Gastrocnemius medialis (tissue), 4 donors: ENCODE measurements at regions not wholly inside any gene's neighbourhood (a gene's known extent, or its start where the extent isn't known, plus 50 kb on each side); places are given as distances from the start of the nearest gene placed in this dataset.

Experiments
- ATAC-seq, 2 donors: fragments of 150-250 bp; one replicate each; pipeline ENCODE4 v1.9.1; 2016
- DNase-seq, 2 donors: peaks; one replicate each; pipeline ENCODE4 v3.0.0-alpha.2; 2019
- H3K27ac ChIP-seq, 4 donors: fragments of 200-600 bp; sonication (generic); 1 replicate in 1 of 4; 2 replicates in 3 of 4; pipeline ENCODE4 v1.5.1; 2016 to 2018; ENCODE audit warnings: mild to moderate bottlenecking in 2 of 4, moderate library complexity in 1 of 4
- H3K27me3 ChIP-seq, 3 donors: fragments of 200-600 bp; sonication (generic) in 2 of 3; 1 replicate in 1 of 3; 2 replicates in 2 of 3; pipeline versions ENCODE4 v1.5.1 to v1.6.0; 2016 to 2019; ENCODE audit warnings: mild to moderate bottlenecking in 1 of 3, moderate library complexity in 1 of 3
- H3K36me3 ChIP-seq, 2 donors: fragments of 200-600 bp; sonication (generic) in 1 of 2; one replicate each; pipeline ENCODE4 v1.5.1; 2017 to 2018
- H3K4me1 ChIP-seq, 2 donors: fragments of 200-600 bp; sonication (generic) in 1 of 2; one replicate each; pipeline ENCODE4 v1.5.1; 2016 to 2017; ENCODE audit warnings: mild to moderate bottlenecking in 2 of 2
- H3K4me3 ChIP-seq, 4 donors: fragments of 200-600 bp; sonication (generic) in 3 of 4; 1 replicate in 1 of 4; 2 replicates in 3 of 4; pipeline ENCODE4 v1.5.1; 2016 to 2019; ENCODE audit warnings: mild to moderate bottlenecking in 2 of 4
- H3K9me3 ChIP-seq, 3 donors: fragments of 200-600 bp; sonication (generic) in 2 of 3; 1 replicate in 1 of 3; 2 replicates in 2 of 3; pipeline ENCODE4 v1.5.1; 2016 to 2019
- CTCF ChIP-seq, 5 experiments: fragments of 450-650 bp in 3 of 5; fragments of 200-600 bp in 2 of 5; sonication (generic) in 2 of 5; IDR thresholded peaks in 4 of 5; conservative IDR thresholded peaks in 1 of 5; 1 replicate in 4 of 5; 2 replicates in 1 of 5; pipeline ENCODE4 v1.5.1; 2016 to 2019; ENCODE audit warnings: antibody characterized with exemption in 5 of 5, mild to moderate bottlenecking in 3 of 5, moderate library complexity in 3 of 5
- POLR2A ChIP-seq, 2 donors: fragments of 450-650 bp; IDR thresholded peaks; one replicate each; pipeline ENCODE4 v1.6.1; 2017; ENCODE audit warnings: antibody characterized with exemption in 2 of 2, mild to moderate bottlenecking in 2 of 2, moderate library complexity in 2 of 2
- in situ Hi-C, 4 donors: fragments of 200-750 bp; cut with MboI; loops; one replicate each; pipeline versions ENCODE4 v1.15.0 to v1.8.0; 2017; ENCODE audit warnings: low sequenced_read_pairs in 4 of 4
- intact Hi-C: fragments of 100-400 bp; cut with DNase I; formaldehyde crosslinking; loops from one replicate; pipeline ENCODE4 v1.15.1; 2023; ENCODE audit warnings: low total_unique reads

- H3K27me3 ChIP-seq, result no peaks in the 10 kb centered on the region
Observed at GRCh38 chr7:31190906-31191305, 138.8 kb downstream of the ADCYAP1R1 start.

GRCh38 chr7:31186202-31186601 is 134.1 kb downstream of the ADCYAP1R1 start:
- in situ Hi-C loops, result no loop called here

More at GRCh38 chr7:31190906-31191305, 138.8 kb downstream of the ADCYAP1R1 start:
- in situ Hi-C loops, result no loop called here
- Histone ChIP-seq H3K4me1 (no peaks in the 10 kb centered on the region), H3K27ac (no peak overlapping the region), H3K9me3 (no peaks in the 10 kb centered on the region), H3K36me3 (no peaks in the 10 kb centered on the region), H3K4me3 (no peak overlapping the region)
- DNase-seq, result no peak
- ATAC-seq, result no peak
- intact Hi-C loops, result no loop called here
- TF ChIP-seq CTCF (IDR thresholded peaks at IDR 0.05 in 4 of 5, conservative IDR thresholded peaks at IDR 0.05 in 1 of 5), result no peak
- TF ChIP-seq POLR2A (IDR thresholded peaks at IDR 0.05), result no peak

GRCh38 chr7:31175672-31176071 is 123.6 kb downstream of the ADCYAP1R1 start:
- H3K27me3 ChIP-seq, result peaks cover 0 to under 1% (median 0%) of the 10 kb centered on the region in 3 donors
- in situ Hi-C loops, result no loop called here
- intact Hi-C loops, result no loop called here
- no peak overlapping the region for H3K4me3 ChIP-seq
- TF ChIP-seq CTCF (IDR thresholded peaks at IDR 0.05 in 4 of 5, conservative IDR thresholded peaks at IDR 0.05 in 1 of 5) (no peak), POLR2A (IDR thresholded peaks at IDR 0.05) (no peak)
- no peak overlapping the region for H3K27ac ChIP-seq
- H3K36me3 ChIP-seq, result no peaks in the 10 kb centered on the region
- no peak for ATAC-seq
- no peaks in the 10 kb centered on the region for H3K4me1 ChIP-seq
- H3K9me3 ChIP-seq, result no peaks in the 10 kb centered on the region
- DNase-seq, result no peak

More at GRCh38 chr7:31186202-31186601, 134.1 kb downstream of the ADCYAP1R1 start:
- no peaks in the 10 kb centered on the region for H3K36me3 ChIP-seq
- DNase-seq (no peak), ATAC-seq (no peak)
- TF ChIP-seq POLR2A (IDR thresholded peaks at IDR 0.05), result no peak
- no peak for TF ChIP-seq CTCF (IDR thresholded peaks at IDR 0.05 in 4 of 5, conservative IDR thresholded peaks at IDR 0.05 in 1 of 5)
- no peaks in the 10 kb centered on the region for H3K27me3 ChIP-seq
- intact Hi-C loops, result no loop called here
- H3K4me1 ChIP-seq, result no peaks in the 10 kb centered on the region
- H3K9me3 ChIP-seq, result no peaks in the 10 kb centered on the region
- no peak overlapping the region for H3K4me3 ChIP-seq
- no peak overlapping the region for H3K27ac ChIP-seq

- in situ Hi-C loops, result no loop called here
- intact Hi-C loops, result no loop called here
- no peak for DNase-seq
- no peaks in the 10 kb centered on the region for H3K9me3 ChIP-seq
- H3K4me3 ChIP-seq, result no peak overlapping the region
- H3K36me3 ChIP-seq, result no peaks in the 10 kb centered on the region
- peaks cover 0 to 2% (median 0%) of the 10 kb centered on the region in 3 donors for H3K27me3 ChIP-seq
- no peak overlapping the region for H3K27ac ChIP-seq
- no peak for TF ChIP-seq CTCF (IDR thresholded peaks at IDR 0.05 in 4 of 5, conservative IDR thresholded peaks at IDR 0.05 in 1 of 5)
- no peak for TF ChIP-seq POLR2A (IDR thresholded peaks at IDR 0.05)
- no peak for ATAC-seq
- H3K4me1 ChIP-seq, result no peaks in the 10 kb centered on the region
Observed at GRCh38 chr7:31171984-31172383, 119.9 kb downstream of the ADCYAP1R1 start.

- no peak for ATAC-seq
- in situ Hi-C loops, result no loop called here
- peaks cover 0 to 2% (median 0%) of the 10 kb centered on the region in 3 donors for H3K27me3 ChIP-seq
- no peak for DNase-seq
- H3K36me3 ChIP-seq, result no peaks in the 10 kb centered on the region
- intact Hi-C loops, result no loop called here
- no peaks in the 10 kb centered on the region for H3K4me1 ChIP-seq
- no peak overlapping the region for H3K4me3 ChIP-seq
- H3K27ac ChIP-seq, result no peak overlapping the region
- no peaks in the 10 kb centered on the region for H3K9me3 ChIP-seq
- TF ChIP-seq CTCF (IDR thresholded peaks at IDR 0.05 in 4 of 5, conservative IDR thresholded peaks at IDR 0.05 in 1 of 5), result no peak
Observed at GRCh38 chr7:31171216-31171785, 119.2 kb downstream of the ADCYAP1R1 start.
